Activated naive CD8-positive, alpha-beta T cell treated with anti-CD3 and anti-CD28 coated beads, Interleukin-2, amount 50 U/mL, for 24 hours (primary cell): ENCODE measurements at regions not wholly inside any gene's neighbourhood (a gene's known extent, or its start where the extent isn't known, plus 50 kb on each side); places are given as distances from the start of the nearest gene placed in this dataset.
"Not testable (repeated sequence)": the region's sequence is repeated elsewhere in the genome, so short reads cannot be mapped to it uniquely, and the experiment has no call there.

Experiments
- ATAC-seq: fragments of 150-1000 bp; cut with Tn5 transposase; one replicate; pipeline ENCODE4 v1.10.0; 2021
- DNase-seq: peaks from one replicate; pipeline ENCODE4 v3.0.0; 2021
- H3K27ac Mint-ChIP-seq: one replicate; pipeline ENCODE4 v1.8.0; 2021; ENCODE audit warnings: mild to moderate bottlenecking, mixed read lengths
- H3K27me3 Mint-ChIP-seq: one replicate; pipeline ENCODE4 v1.8.0; 2021; ENCODE audit warnings: mixed read lengths
- H3K36me3 Mint-ChIP-seq: one replicate; pipeline ENCODE4 v1.8.0; 2021; ENCODE audit warnings: low read depth, mixed read lengths
- H3K4me1 Mint-ChIP-seq: one replicate; pipeline ENCODE4 v1.8.0; 2021; ENCODE audit warnings: mixed read lengths
- H3K4me3 Mint-ChIP-seq: one replicate; pipeline ENCODE4 v1.8.0; 2021; ENCODE audit warnings: mild to moderate bottlenecking, moderate library complexity, mixed read lengths
- H3K9me3 Mint-ChIP-seq: one replicate; pipeline ENCODE4 v1.8.0; 2021; ENCODE audit warnings: mixed read lengths

DNA sequence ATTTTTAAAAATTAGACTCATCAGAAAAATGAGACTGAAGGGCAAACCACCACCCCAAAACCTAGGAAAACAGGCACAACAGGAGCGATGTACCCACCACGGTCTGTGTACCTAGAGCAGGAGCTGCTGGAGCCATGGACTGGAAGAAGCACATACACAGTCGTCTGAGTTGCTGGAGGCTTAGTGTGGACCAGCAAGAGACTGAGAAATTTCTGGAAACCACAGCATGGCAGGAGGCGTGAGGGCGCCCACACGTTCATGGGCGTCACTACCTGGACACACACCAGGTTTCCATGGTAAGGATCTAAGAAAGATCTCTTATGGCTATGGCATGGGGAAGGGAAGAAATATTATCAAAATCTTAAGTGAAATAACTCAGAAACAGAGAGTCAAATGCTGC is 91.9 kb downstream of the MED10 start:
- peaks cover 2% of the 10 kb centered on the region for H3K36me3 Mint-ChIP-seq
- H3K4me1 Mint-ChIP-seq: no peaks in the 10 kb centered on the region
- H3K4me3 Mint-ChIP-seq: no peak overlapping the region

DNA sequence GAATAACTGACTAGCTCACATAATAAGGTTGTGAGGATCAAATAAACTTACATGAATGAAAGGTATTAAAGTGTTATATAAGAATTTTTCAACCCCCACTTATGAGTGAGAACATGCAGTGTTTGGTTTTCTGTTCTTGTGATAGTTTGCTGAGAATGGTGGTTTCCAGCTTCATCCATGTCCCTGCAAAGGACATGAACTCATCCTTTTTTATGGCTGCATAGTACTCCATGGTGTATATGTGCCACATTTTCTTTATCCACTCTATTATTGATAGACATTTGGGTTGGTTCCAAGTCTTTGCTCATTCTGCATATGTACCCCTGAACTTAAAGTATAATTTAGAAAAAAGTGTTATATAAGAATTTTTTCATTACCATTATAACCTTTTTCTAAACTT is 93.9 kb downstream of the MED10 start:
- DNase-seq, H3K27me3 Mint-ChIP-seq, H3K4me3 Mint-ChIP-seq, H3K9me3 Mint-ChIP-seq, H3K4me1 Mint-ChIP-seq, H3K27ac Mint-ChIP-seq, H3K36me3 Mint-ChIP-seq, ATAC-seq: not testable (repeated sequence)

More for the DNA sequence above, 91.9 kb downstream of the MED10 start:
- Mint-ChIP-seq H3K27me3 (peaks cover 2% of the 10 kb centered on the region), H3K9me3 (no peaks in the 10 kb centered on the region), H3K27ac (no peak overlapping the region)
- ATAC-seq (no peak), DNase-seq (no peak)

DNA sequence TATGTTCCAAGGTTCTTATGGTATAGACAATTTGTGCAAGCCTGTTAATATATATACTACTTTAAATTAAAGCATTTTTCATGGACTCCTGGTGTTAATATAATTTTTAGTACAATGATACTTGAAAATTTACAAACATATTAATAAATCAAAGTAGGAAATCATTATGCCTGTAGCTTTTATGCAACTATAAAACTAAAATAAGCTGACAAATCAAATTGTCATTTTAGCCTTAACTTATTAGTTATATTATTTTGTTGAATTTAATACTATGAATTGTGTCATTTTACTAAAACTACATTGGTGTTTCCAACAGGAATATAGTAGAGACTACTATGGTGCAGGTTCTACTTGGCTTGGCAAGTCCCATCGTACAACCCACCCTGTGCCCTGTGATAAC is 96.0 kb downstream of the MED10 start:
- DNase-seq (no peak), ATAC-seq (no peak)
- Mint-ChIP-seq H3K27ac (no peak overlapping the region), H3K4me3 (no peak overlapping the region), H3K4me1 (no peaks in the 10 kb centered on the region), H3K27me3 (peaks cover 2% of the 10 kb centered on the region), H3K36me3 (peaks cover 2% of the 10 kb centered on the region), H3K9me3 (no peaks in the 10 kb centered on the region)

DNA sequence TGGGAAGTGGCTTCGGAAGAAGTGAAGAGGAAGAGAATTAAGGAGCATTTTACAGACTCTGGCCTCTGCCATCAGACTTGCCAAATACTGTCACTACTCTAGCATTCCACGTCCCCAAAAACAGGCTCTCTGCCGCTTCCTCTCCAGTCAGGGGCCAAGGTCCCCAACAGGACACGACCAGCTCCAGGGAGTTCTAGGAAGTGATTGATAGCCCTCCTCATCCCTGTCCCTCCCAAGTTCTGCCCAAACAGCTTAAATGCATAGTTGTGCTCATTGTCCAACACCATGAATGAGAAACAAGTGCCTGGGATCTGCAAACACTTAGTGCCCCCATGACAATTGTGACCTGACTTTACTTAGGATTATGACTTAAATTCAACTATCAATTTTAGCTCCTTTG is 96.5 kb downstream of the MED10 start:
- no peaks in the 10 kb centered on the region for H3K4me1 Mint-ChIP-seq
- no peak overlapping the region for H3K27ac Mint-ChIP-seq
- H3K36me3 Mint-ChIP-seq: peaks cover 2% of the 10 kb centered on the region
- ATAC-seq (no peak), DNase-seq (no peak)
- H3K4me3 Mint-ChIP-seq: no peak overlapping the region
- peaks cover 3% of the 10 kb centered on the region for H3K27me3 Mint-ChIP-seq
- H3K9me3 Mint-ChIP-seq: no peaks in the 10 kb centered on the region

DNA sequence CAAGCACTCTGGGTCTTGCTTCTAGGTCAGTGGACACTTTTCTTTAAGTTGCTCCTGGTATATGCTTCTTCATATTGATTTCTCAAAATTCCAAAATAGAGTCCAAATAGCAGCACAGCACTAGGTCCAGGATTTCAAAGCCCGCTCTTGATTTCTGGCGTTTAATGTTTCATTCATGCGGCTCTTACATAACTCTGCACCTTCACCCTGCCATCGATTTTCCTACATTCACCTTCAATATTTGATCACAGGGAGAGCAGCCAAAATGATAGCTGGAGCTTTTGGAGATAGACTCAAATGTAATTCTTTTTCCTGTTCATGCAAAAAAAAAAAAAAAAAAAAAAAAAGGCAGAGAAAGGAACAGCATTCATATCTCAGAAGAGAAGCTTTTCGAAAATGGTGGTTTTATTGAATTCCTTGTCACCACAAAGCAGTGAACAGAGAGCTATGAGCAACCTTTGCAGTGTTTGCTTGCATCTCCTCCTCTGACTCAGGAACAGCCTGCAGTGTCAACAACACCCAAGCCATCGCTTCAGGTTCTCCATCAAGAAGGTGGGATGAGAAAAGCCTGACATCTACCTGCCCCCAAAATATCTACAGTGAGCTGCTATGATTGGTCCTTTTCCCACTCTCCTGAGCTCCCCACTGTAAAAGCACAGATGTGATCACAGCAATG is 97.8 kb downstream of the MED10 start:
- H3K36me3 Mint-ChIP-seq: peaks cover 2% of the 10 kb centered on the region
- ATAC-seq: no peak

DNA sequence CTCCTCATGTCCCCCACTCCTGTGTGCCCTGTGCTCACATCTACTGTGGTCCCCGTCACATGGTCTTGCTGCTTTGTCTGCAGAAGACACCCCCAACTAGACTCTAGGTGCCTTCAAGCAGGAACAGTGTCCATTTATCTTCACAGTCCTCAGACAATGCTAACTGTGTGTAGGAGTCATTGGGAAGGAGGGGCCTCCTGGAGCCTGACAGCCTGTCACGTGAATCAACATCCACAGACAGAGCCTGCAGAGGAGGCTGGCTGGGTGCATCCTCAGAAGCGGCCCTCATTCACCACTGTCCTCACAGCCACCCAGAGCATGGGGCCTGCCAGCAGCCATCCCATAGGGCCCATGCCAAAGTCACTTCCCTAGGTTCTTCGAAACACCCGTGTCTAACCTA is 98.7 kb downstream of the MED10 start:
- Mint-ChIP-seq H3K27me3 (peaks cover 4% of the 10 kb centered on the region), H3K27ac (no peak overlapping the region), H3K4me3 (no peak overlapping the region), H3K9me3 (no peaks in the 10 kb centered on the region), H3K36me3 (peaks cover 2% of the 10 kb centered on the region), H3K4me1 (peaks cover 8% of the 10 kb centered on the region)
- no peak for ATAC-seq
- no peak for DNase-seq

More for the DNA sequence above, 97.8 kb downstream of the MED10 start:
- Mint-ChIP-seq H3K9me3 (no peaks in the 10 kb centered on the region), H3K27ac (no peak overlapping the region), H3K4me1 (no peaks in the 10 kb centered on the region), H3K4me3 (no peak overlapping the region), H3K27me3 (peaks cover 4% of the 10 kb centered on the region)
- DNase-seq: no peak

DNA sequence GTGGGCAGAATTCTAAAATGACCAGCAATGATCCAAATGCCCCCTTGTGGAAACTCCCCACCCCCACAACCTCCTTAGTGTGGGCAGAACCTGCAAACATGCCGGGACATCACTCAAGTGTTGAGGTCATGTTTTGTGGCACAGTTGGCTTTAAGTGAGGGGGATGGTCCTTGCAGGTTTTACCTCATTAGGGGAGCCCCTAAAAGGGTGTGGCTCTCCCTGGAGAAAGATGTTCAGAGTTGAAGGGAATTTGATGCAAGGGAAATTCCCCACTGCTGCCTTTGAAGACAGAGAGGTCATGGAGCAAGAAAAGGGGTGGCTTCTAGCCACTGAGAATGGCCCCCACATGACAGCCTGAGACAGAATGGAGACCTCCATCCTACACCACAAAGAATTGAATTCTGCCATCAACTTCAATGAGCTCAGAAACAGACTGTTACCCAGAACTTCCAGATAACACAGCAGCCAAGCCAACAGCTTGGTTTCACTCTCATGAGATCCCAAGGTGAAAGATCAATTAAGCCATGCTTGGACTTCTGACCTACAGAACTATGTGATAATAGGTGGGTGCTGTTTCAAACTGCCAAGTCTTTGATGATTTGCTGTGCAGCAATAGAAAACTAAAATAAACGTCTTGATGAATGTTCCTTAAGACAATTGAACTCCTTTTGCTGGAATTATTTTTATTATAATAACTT is 103.4 kb downstream of the MED10 start:
- peak; percentile 32 for DNase-seq
- H3K4me3 Mint-ChIP-seq: peak overlapping the region; percentile 3
- peak; percentile 66 for ATAC-seq

DNA sequence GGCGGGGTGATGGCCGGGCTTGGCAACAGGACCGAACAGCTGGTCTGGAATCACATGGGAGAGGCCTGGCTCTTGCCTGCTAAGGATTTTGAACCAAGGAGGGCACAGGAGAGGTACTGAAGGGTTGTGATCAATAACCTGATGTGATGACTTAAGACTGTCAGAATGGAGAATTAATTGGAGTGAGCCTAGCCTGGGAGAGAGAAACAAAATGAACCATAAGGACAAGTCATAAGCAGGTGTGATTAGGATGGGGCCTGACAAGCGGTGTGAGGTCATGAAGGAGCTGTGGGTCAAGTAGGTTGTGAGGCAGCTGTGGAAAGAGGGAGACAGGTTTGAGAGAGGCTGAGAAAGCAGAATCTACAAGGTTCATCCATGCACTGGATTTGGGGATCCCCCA is 104.6 kb downstream of the MED10 start:
- Mint-ChIP-seq H3K9me3 (no peaks in the 10 kb centered on the region), H3K27ac (no peak overlapping the region)

More for the DNA sequence above, 103.4 kb downstream of the MED10 start:
- Mint-ChIP-seq H3K27ac (peak overlapping the region; percentile 34), H3K9me3 (no peaks in the 10 kb centered on the region), H3K4me1 (peaks cover 19% of the 10 kb centered on the region), H3K27me3 (peaks cover 2% of the 10 kb centered on the region), H3K36me3 (no peaks in the 10 kb centered on the region)

DNA sequence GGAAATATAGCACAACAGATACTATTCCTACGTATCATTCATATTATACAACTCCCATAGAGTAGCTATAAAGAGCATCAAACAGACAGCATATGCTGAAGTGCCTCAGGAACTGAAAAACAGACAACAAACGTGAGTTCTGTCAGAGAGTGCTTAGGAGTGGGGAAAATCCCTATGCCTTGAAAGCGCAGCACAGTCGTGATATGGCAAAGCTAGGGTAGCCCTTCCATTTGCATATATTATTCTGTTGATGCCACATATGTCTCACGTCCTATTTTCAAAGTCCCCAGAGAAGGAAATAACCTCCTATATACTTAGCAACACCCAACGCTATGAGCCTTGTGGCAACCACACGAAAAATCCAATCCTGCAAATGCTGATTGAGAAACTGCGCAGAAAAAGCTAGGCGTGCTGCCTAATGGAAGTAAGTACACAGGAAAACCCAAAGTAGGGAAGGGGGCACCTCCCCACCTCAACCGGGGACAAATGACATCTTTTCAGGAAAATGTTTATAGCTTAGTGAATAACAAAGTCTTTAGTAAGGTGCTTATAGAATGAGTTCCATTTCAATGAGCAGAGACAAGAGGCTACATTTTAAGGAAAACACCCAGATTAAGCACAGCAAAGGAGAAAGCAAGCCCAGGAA is 105.1 kb downstream of the MED10 start:
- no peaks in the 10 kb centered on the region for H3K36me3 Mint-ChIP-seq
- H3K27ac Mint-ChIP-seq: no peak overlapping the region

More for the DNA sequence above, 104.6 kb downstream of the MED10 start:
- Mint-ChIP-seq H3K4me1 (peaks cover 19% of the 10 kb centered on the region), H3K27me3 (peaks cover 5% of the 10 kb centered on the region), H3K4me3 (no peak overlapping the region), H3K36me3 (no peaks in the 10 kb centered on the region)
- ATAC-seq (no peak), DNase-seq (no peak)

DNA sequence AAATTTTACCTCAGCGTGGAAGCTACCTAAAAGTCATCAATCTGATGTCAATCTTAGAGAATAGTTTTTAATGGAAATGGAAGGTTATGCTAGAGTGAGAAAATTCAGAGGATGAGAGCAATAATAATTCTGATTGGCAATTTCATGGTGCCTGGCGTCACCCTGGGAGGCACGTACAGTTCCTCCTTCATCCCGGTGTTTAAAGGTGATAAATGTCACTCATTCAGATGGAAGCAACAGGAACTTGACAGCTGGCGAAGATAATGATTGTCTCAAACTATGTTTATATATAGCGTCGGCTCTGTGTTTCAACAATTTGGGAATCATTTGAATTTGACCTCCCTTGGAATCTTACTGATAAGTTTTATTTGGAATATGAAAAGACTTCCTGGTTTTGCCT is 108.4 kb downstream of the MED10 start:
- DNase-seq (no peak), ATAC-seq (no peak)
- Mint-ChIP-seq H3K4me3 (no peak overlapping the region), H3K27ac (no peak overlapping the region), H3K4me1 (peaks cover 14% of the 10 kb centered on the region), H3K36me3 (no peaks in the 10 kb centered on the region), H3K27me3 (peaks cover 3% of the 10 kb centered on the region), H3K9me3 (no peaks in the 10 kb centered on the region)

More for the DNA sequence above, 105.1 kb downstream of the MED10 start:
- Mint-ChIP-seq H3K4me1 (peaks cover 19% of the 10 kb centered on the region), H3K4me3 (no peak overlapping the region), H3K9me3 (no peaks in the 10 kb centered on the region), H3K27me3 (peaks cover 5% of the 10 kb centered on the region)
- DNase-seq: no peak
- ATAC-seq: peak; percentile 54

DNA sequence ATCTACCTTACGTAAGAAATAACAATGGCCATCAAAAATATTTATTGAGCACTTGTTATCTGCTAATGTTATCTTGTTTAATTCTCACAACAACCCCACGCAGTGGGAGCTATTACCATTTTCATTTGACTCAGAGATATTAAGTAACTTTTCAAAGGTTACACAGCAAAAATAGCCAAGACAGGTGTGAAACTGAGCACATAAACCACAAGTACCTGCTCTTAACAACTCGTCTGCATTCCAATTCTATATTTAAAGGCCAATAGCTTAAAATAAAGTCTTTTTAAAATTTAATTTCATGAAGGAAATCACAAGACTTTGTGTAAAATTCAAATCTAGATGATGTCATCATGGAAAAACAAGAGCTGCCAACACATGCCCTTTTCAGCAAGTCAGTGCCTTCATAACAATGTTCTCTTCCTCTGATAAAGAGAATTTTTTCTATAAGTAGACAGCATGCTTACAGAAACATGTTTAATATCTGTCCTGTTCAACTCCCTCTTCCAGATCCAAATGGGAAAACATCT is 111.6 kb downstream of the MED10 start:
- Mint-ChIP-seq H3K9me3 (no peaks in the 10 kb centered on the region), H3K4me1 (peaks cover 21% of the 10 kb centered on the region), H3K27me3 (peaks cover 3% of the 10 kb centered on the region), H3K4me3 (no peak overlapping the region), H3K36me3 (no peaks in the 10 kb centered on the region), H3K27ac (no peak overlapping the region)
- DNase-seq: no peak
- no peak for ATAC-seq

DNA sequence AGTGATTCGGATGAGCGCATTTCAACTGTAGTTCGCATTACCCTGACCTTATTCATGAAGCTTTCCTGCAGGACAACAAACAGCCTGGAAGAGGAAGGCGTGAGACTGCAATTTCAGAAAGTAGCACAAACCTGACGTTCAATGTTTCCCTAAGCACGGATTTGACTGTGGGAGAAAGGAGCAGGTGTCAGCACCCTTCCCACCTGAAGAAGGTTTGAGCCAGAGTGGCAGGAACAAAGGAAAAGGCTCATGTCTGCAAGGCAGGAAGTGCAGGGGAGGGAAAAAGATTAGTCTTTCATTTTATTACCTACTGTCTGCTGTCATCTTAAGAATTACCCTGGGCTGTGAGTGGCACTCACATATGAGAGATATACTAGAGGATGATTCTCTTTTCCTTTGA is 114.0 kb downstream of the MED10 start:
- no peaks in the 10 kb centered on the region for H3K36me3 Mint-ChIP-seq
- H3K27me3 Mint-ChIP-seq: no peaks in the 10 kb centered on the region
- DNase-seq: no peak
- no peak for ATAC-seq
- H3K4me3 Mint-ChIP-seq: no peak overlapping the region
- peaks cover 28% of the 10 kb centered on the region for H3K4me1 Mint-ChIP-seq
- no peak overlapping the region for H3K27ac Mint-ChIP-seq
- peaks cover 4% of the 10 kb centered on the region for H3K9me3 Mint-ChIP-seq

DNA sequence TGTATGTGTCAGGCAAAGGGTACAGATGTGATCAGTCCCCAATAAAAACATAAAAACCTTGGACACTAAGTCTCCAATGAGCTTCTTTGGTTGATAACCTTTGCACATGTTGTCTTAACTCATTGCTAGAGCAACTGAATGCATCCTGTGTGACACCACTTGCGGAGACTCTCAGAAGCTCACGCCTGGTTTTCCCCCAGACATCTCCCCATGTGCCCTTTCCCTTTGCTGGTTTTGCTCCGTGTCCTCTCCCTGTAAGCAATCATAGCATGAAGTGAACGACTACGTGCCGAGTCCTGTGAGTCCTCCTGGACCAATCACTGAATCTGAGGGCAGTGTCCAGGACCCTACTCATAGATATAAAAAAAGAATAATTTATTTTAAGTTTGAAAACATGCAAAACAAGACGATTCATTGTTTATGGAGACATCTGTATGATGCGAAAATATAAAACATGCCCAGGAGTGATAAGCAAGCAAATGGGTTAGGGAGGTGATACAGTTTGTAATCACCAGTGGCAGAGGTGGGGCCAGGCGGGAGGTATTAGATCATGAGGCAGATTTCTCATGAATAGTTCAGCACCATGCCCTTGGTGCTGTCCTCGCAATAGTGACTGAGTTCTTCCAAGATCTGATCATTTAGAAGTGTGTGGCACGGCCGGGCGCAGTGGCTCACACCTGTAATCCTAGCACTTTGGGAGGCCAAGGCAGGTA is 115.5 kb downstream of the MED10 start:
- H3K36me3 Mint-ChIP-seq: no peaks in the 10 kb centered on the region
- peak overlapping the region; percentile 67 for H3K27ac Mint-ChIP-seq
- H3K4me3 Mint-ChIP-seq: no peak overlapping the region
- H3K9me3 Mint-ChIP-seq: peaks cover 5% of the 10 kb centered on the region
- no peak for ATAC-seq
- H3K27me3 Mint-ChIP-seq: no peaks in the 10 kb centered on the region
- no peak for DNase-seq
- H3K4me1 Mint-ChIP-seq: peaks cover 28% of the 10 kb centered on the region

DNA sequence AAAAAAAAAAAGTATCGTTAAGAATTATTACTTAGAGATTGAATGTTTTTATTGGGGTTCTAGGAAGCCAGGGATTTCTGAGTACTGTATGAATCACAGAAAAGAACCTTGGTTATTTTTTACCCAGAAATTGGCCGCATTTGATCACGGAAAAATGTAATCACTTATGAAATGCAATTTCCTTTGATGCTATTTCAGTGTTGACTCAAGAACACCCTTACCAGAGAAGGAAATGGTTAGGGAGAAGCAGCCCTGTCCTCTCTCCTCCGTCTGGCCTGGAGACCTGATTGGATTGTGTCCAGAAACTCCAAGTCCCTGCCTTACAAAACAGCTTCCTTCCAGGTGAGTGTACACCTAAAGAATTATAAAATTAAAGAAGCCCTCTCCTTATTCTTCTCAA is 116.7 kb downstream of the MED10 start:
- peaks cover 9% of the 10 kb centered on the region for H3K9me3 Mint-ChIP-seq
- H3K4me3 Mint-ChIP-seq: peak overlapping the region; percentile 13
- peak overlapping the region; percentile 67 for H3K27ac Mint-ChIP-seq
- ATAC-seq (peak; percentile 79), DNase-seq (no peak)
- peaks cover 28% of the 10 kb centered on the region for H3K4me1 Mint-ChIP-seq
- no peaks in the 10 kb centered on the region for H3K36me3 Mint-ChIP-seq
- peaks cover 2% of the 10 kb centered on the region for H3K27me3 Mint-ChIP-seq
